Activated naive CD4-positive, alpha-beta T cell treated with anti-CD3 and anti-CD28 coated beads, Interleukin-2, amount 50 U/mL, for 16 hours (primary cell): ENCODE measurements at regions not wholly inside any gene's neighbourhood (a gene's known extent, or its start where the extent isn't known, plus 50 kb on each side); places are given as distances from the start of the nearest gene placed in this dataset.

Experiments
- DNase-seq: peaks from one replicate; pipeline ENCODE4 v3.0.0-alpha.2; 2020

- DNase-seq = no peak
These were observed 495.4 kb downstream of the CDH26 start for GRCh38 chr20:60453388-60454246.

GRCh38 chr20:60454491-60454890 is 496.3 kb downstream of the CDH26 start:
- DNase-seq = no peak

GRCh38 chr20:60455272-60455671 is 497.0 kb downstream of the CDH26 start:
- no peak for DNase-seq

GRCh38 chr20:60459212-60459611 is 501.0 kb downstream of the CDH26 start:
- DNase-seq = no peak

- DNase-seq = no peak
These were observed 503.8 kb downstream of the CDH26 start for GRCh38 chr20:60461993-60462392.

GRCh38 chr20:60463798-60464197 is 505.6 kb downstream of the CDH26 start:
- no peak for DNase-seq

GRCh38 chr20:60465439-60465838 is 507.2 kb downstream of the CDH26 start:
- DNase-seq = no peak

GRCh38 chr20:60465993-60466686 is 507.9 kb downstream of the CDH26 start:
- no peak for DNase-seq

GRCh38 chr20:60466687-60467022 is 508.4 kb downstream of the CDH26 start:
- no peak for DNase-seq

- no peak for DNase-seq
These were observed 508.9 kb downstream of the CDH26 start for GRCh38 chr20:60467078-60467477.

- no peak for DNase-seq
These were observed 509.5 kb downstream of the CDH26 start for GRCh38 chr20:60467771-60468170.

- no peak for DNase-seq
These were observed 511.6 kb downstream of the CDH26 start for GRCh38 chr20:60469829-60470228.

- DNase-seq = no peak
These were observed 512.1 kb downstream of the CDH26 start for GRCh38 chr20:60470366-60470765.

- DNase-seq = no peak
These were observed 515.0 kb downstream of the CDH26 start for GRCh38 chr20:60473211-60473610.

GRCh38 chr20:60474385-60474910 is 516.2 kb downstream of the CDH26 start:
- no peak for DNase-seq

GRCh38 chr20:60476045-60476444 is 517.8 kb downstream of the CDH26 start:
- DNase-seq = no peak

- no peak for DNase-seq
These were observed 519.7 kb downstream of the CDH26 start for GRCh38 chr20:60477958-60478357.

- DNase-seq = no peak
These were observed 520.3 kb downstream of the CDH26 start for GRCh38 chr20:60478533-60478932.

GRCh38 chr20:60480950-60481742 is 522.9 kb downstream of the CDH26 start:
- DNase-seq = no peak

- no peak for DNase-seq
These were observed 523.5 kb downstream of the CDH26 start for GRCh38 chr20:60481743-60482133.

- no peak for DNase-seq
These were observed 524.2 kb downstream of the CDH26 start for GRCh38 chr20:60482221-60483008.

- no peak for DNase-seq
These were observed 525.1 kb downstream of the CDH26 start for GRCh38 chr20:60483371-60483770.

- no peak for DNase-seq
These were observed 526.1 kb downstream of the CDH26 start for GRCh38 chr20:60484316-60484715.
